Keratinocyte (primary cell): ENCODE measurements at regions not wholly inside any gene's neighbourhood (a gene's known extent, or its start where the extent isn't known, plus 50 kb on each side); places are given as distances from the start of the nearest gene placed in this dataset.

Experiments
- DNase-seq: peaks from one replicate; pipeline ENCODE4 v3.0.0-alpha.2; 2011; ENCODE audit warnings: low read depth, missing footprints, low spot score
- FAIRE-seq: peaks from 2 replicates; lab custom pipeline; 2011; peaks lifted over from hg19 to GRCh38; lab: Jason Lieb, UNC
- H2AFZ ChIP-seq: 2 replicates; pipeline ENCODE4 v1.6.0; 2012; ENCODE audit warnings: low read length, control low read depth, inconsistent platforms; ENCODE audit not compliant: control insufficient read depth
- H3K27ac ChIP-seq: 2 replicates; pipeline ENCODE4 v1.5.1; 2011; ENCODE audit warnings: low read length; ENCODE audit not compliant: control insufficient read depth, insufficient read depth
- H3K27me3 ChIP-seq: 3 replicates; pipeline ENCODE4 v1.6.0; 2011; ENCODE audit warnings: low read length; ENCODE audit not compliant: control insufficient read depth, insufficient read depth; ENCODE audit errors: extremely low read depth
- H3K36me3 ChIP-seq, 2 experiments: 2 replicates in 1 of 2; 3 replicates in 1 of 2; pipeline ENCODE4 v1.5.1; 2011; ENCODE audit warnings: low read length in 2 of 2, mild to moderate bottlenecking in 1 of 2; ENCODE audit not compliant: control insufficient read depth in 2 of 2, insufficient read depth in 2 of 2; ENCODE audit errors: extremely low read depth in 1 of 2
- H3K4me1 ChIP-seq: 3 replicates; pipeline ENCODE4 v1.5.1; 2011; ENCODE audit warnings: low read length; ENCODE audit not compliant: control insufficient read depth, insufficient read depth; ENCODE audit errors: extremely low read depth
- H3K4me2 ChIP-seq: 3 replicates; pipeline ENCODE4 v1.6.0; 2011; ENCODE audit warnings: low read depth, low read length; ENCODE audit not compliant: control insufficient read depth, insufficient read depth; ENCODE audit errors: extremely low read depth
- H3K4me3 ChIP-seq, 3 experiments: fragments of 200-600 bp in 1 of 3; sonication (generic) in 1 of 3; 2 replicates in 2 of 3; 3 replicates in 1 of 3; pipeline ENCODE4 v1.5.1; 2011 to 2016; ENCODE audit warnings: low read length in 3 of 3, mild to moderate bottlenecking in 3 of 3, control low read depth in 2 of 3, inconsistent platforms in 1 of 3, low read depth in 1 of 3, mixed read lengths in 1 of 3, mixed run types in 1 of 3, moderate library complexity in 1 of 3; ENCODE audit not compliant: control insufficient read depth in 2 of 3, insufficient read depth in 2 of 3; ENCODE audit errors: extremely low read depth in 1 of 3
- H3K79me2 ChIP-seq: 2 replicates; pipeline ENCODE4 v1.6.0; 2012; ENCODE audit warnings: low read length; ENCODE audit not compliant: control insufficient read depth, insufficient read depth
- H3K9ac ChIP-seq: 3 replicates; pipeline ENCODE4 v1.6.0; 2011; ENCODE audit warnings: low read length; ENCODE audit not compliant: control insufficient read depth, insufficient read depth; ENCODE audit errors: extremely low read depth
- H3K9me1 ChIP-seq: 3 replicates; pipeline ENCODE4 v1.6.0; 2011; ENCODE audit warnings: low read length; ENCODE audit not compliant: control insufficient read depth, insufficient read depth; ENCODE audit errors: extremely low read depth
- H3K9me3 ChIP-seq: 2 replicates; pipeline ENCODE4 v1.5.1; 2012; ENCODE audit warnings: low read depth, low read length; ENCODE audit not compliant: control insufficient read depth
- H4K20me1 ChIP-seq: 3 replicates; pipeline ENCODE4 v1.6.0; 2011; ENCODE audit warnings: low read length; ENCODE audit not compliant: control insufficient read depth, insufficient read depth; ENCODE audit errors: extremely low read depth
- CTCF ChIP-seq, 3 experiments: IDR thresholded peaks in 1 of 3; conservative IDR thresholded peaks in 1 of 3; optimal IDR thresholded peaks in 1 of 3; 2 replicates in 2 of 3; 3 replicates in 1 of 3; pipeline versions ENCODE3 to v1.5.1; 2011; ENCODE audit warnings: low read length in 3 of 3, mild to moderate bottlenecking in 3 of 3, moderate library complexity in 2 of 3, control low read depth in 1 of 3, inconsistent platforms in 1 of 3; ENCODE audit not compliant: insufficient read depth in 2 of 3; ENCODE audit errors: extremely low read depth in 1 of 3
- EZH2 ChIP-seq: IDR thresholded peaks from one replicate; pipeline ENCODE4 v1.6.1; 2012; ENCODE audit warnings: inconsistent platforms, mild to moderate bottlenecking, low read length, moderate library complexity
- dilution Hi-C: fragments of 300-500 bp; cut with MboI; formaldehyde crosslinking; loops from one replicate; pipeline ENCODE4 v1.7.0; 2020; ENCODE audit warnings: low sequenced_read_pairs; ENCODE audit not compliant: extremely low pct_ligation_motif_present

- no peaks in the 10 kb centered on the region for H3K27me3 ChIP-seq
- H3K36me3 ChIP-seq: no peaks in the 10 kb centered on the region
- no peak overlapping the region for H3K9ac ChIP-seq
- TF ChIP-seq EZH2 (no peak), CTCF (optimal IDR thresholded peaks at IDR 0.05 in 1 of 3, IDR thresholded peaks at IDR 0.05 in 1 of 3, conservative IDR thresholded peaks at IDR 0.05 in 1 of 3; ENCODE audit: extremely low read depth in 1 of 3, insufficient read depth in 2 of 3, low read length in 3 of 3) (no peak)
- no peak for DNase-seq
- no peaks in the 10 kb centered on the region for H3K9me3 ChIP-seq
- no peak for FAIRE-seq
- no peak overlapping the region for H2AFZ ChIP-seq
- H3K4me1 ChIP-seq: no peaks in the 10 kb centered on the region
- H3K79me2 ChIP-seq: no peaks in the 10 kb centered on the region
- H3K27ac ChIP-seq: no peak overlapping the region
- no peak overlapping the region for H3K4me2 ChIP-seq
- no peak overlapping the region for H3K4me3 ChIP-seq
- H3K9me1 ChIP-seq: no peaks in the 10 kb centered on the region
- dilution Hi-C loops: no loop called here
- no peaks in the 10 kb centered on the region for H4K20me1 ChIP-seq
Measured at GRCh38 chr18:34627137-34627920, 82.8 kb upstream of the DTNA start.

GRCh38 chr18:34631093-34631966, 78.8 kb upstream of the DTNA start:
- no peak for DNase-seq
- TF ChIP-seq EZH2 (no peak), CTCF (optimal IDR thresholded peaks at IDR 0.05 in 1 of 3, IDR thresholded peaks at IDR 0.05 in 1 of 3, conservative IDR thresholded peaks at IDR 0.05 in 1 of 3; ENCODE audit: extremely low read depth in 1 of 3, insufficient read depth in 2 of 3, low read length in 3 of 3) (no peak)
- Histone ChIP-seq H3K4me2 (no peak overlapping the region), H3K79me2 (no peaks in the 10 kb centered on the region), H4K20me1 (no peaks in the 10 kb centered on the region), H2AFZ (no peak overlapping the region), H3K27me3 (no peaks in the 10 kb centered on the region), H3K9me1 (no peaks in the 10 kb centered on the region), H3K9me3 (no peaks in the 10 kb centered on the region), H3K36me3 (no peaks in the 10 kb centered on the region), H3K9ac (no peak overlapping the region), H3K27ac (no peak overlapping the region), H3K4me3 (no peak overlapping the region), H3K4me1 (no peaks in the 10 kb centered on the region)
- dilution Hi-C loops: no loop called here
- no peak for FAIRE-seq
